OCI-LY7 (cell line): ENCODE measurements at regions not wholly inside any gene's neighbourhood (a gene's known extent, or its start where the extent isn't known, plus 50 kb on each side); places are given as distances from the start of the nearest gene placed in this dataset.

Experiments
- BruUV-seq: library from RNA; stranded (reverse); fragments of 400-500 nt; replicated peaks from 2 replicates; lab custom pipeline; 2021; lab: Mats Ljungman, UMichigan
- CTCF ChIA-PET: fragments of 300-600 bp; sonication (Branson Sonifier 250); formaldehyde crosslinking; loops from one replicate; lab custom pipeline; 2022; ENCODE audit warnings: antibody characterized with exemption; ENCODE audit not compliant: unreplicated experiment; lab: Charles Lee
- POLR2A ChIA-PET: fragments of 300-600 bp; sonication (Branson Sonifier 250); formaldehyde crosslinking; loops from one replicate; lab custom pipeline; 2022; ENCODE audit warnings: antibody characterized with exemption; lab: Charles Lee
- DNase-seq: peaks from one replicate; pipeline ENCODE4 v3.0.0-alpha.2; 2015; ENCODE audit warnings: low spot score
- H2AFZ ChIP-seq: fragments of 200-600 bp; sonication (generic), shearing (Covaris generic); 2 replicates; pipeline ENCODE4 v1.6.1; 2014; ENCODE audit warnings: mild to moderate bottlenecking, antibody characterized with exemption, low read length, moderate library complexity
- H3K27ac ChIP-seq: fragments of 200-600 bp; sonication (generic); 2 replicates; pipeline ENCODE4 v1.5.1; 2014; ENCODE audit warnings: mixed run types, low read depth, mild to moderate bottlenecking, moderate library complexity, low read length, inconsistent platforms; ENCODE audit not compliant: poor library complexity, severe bottlenecking
- H3K36me3 ChIP-seq: fragments of 200-600 bp; sonication (generic); 2 replicates; pipeline ENCODE4 v1.6.1; 2014; ENCODE audit warnings: mild to moderate bottlenecking, antibody characterized with exemption, low read length, moderate library complexity, mixed read lengths; ENCODE audit not compliant: insufficient read depth
- H3K4me1 ChIP-seq: fragments of 200-600 bp; sonication (generic); 2 replicates; pipeline ENCODE4 v1.5.1; 2014; ENCODE audit warnings: mild to moderate bottlenecking, low read length; ENCODE audit not compliant: insufficient read depth, poor library complexity, severe bottlenecking
- H3K4me2 ChIP-seq: fragments of 200-600 bp; sonication (generic); 2 replicates; pipeline ENCODE4 v1.6.1; 2014; ENCODE audit warnings: mild to moderate bottlenecking, low read length
- H3K4me3 ChIP-seq: fragments of 200-600 bp; sonication (generic); 2 replicates; pipeline ENCODE4 v1.5.1; 2014; ENCODE audit warnings: mild to moderate bottlenecking, low read depth, low read length; ENCODE audit not compliant: poor library complexity, severe bottlenecking
- H3K79me2 ChIP-seq: fragments of 200-600 bp; sonication (generic); 2 replicates; pipeline ENCODE4 v1.6.1; 2016; ENCODE audit warnings: low read depth, mild to moderate bottlenecking, low read length, moderate library complexity, mixed read lengths; ENCODE audit not compliant: insufficient read depth
- H3K9me2 ChIP-seq: fragments of 200-600 bp; sonication (generic); 2 replicates; pipeline ENCODE4 v1.6.1; 2016; ENCODE audit warnings: mild to moderate bottlenecking, low read length, mixed read lengths; ENCODE audit not compliant: insufficient read depth
- H3K9me3 ChIP-seq: fragments of 200-600 bp; sonication (generic); 2 replicates; pipeline ENCODE4 v1.6.1; 2014; ENCODE audit warnings: mild to moderate bottlenecking, mixed run types, low read length, mixed read lengths
- H4K20me1 ChIP-seq: fragments of 200-600 bp; sonication (generic); 2 replicates; pipeline ENCODE4 v1.6.1; 2014; ENCODE audit warnings: mild to moderate bottlenecking, antibody characterized with exemption, low read length, moderate library complexity, mixed read lengths; ENCODE audit not compliant: insufficient read depth
- EZH2phosphoT487 ChIP-seq: fragments of 200-600 bp; sonication (generic); IDR thresholded peaks from 2 replicates; pipeline ENCODE4 v1.6.1; 2018; ENCODE audit warnings: low read depth, borderline replicate concordance, mild to moderate bottlenecking, mixed run types, antibody characterized with exemption, low read length, moderate library complexity, mixed read lengths
- intact Hi-C: fragments of 100-400 bp; cut with micrococcal nuclease; formaldehyde crosslinking; loops from one replicate; pipeline ENCODE4 v1.10.0; 2022; ENCODE audit not compliant: unreplicated experiment
- TF ChIP-seq, protein P1 (sequence below): fragments of 200-600 bp; sonication (generic); conservative IDR thresholded peaks from 2 replicates; pipeline ENCODE4 v1.5.1; 2014; ENCODE audit warnings: mild to moderate bottlenecking, antibody characterized with exemption, low read length, moderate library complexity, mixed read lengths

DNA sequence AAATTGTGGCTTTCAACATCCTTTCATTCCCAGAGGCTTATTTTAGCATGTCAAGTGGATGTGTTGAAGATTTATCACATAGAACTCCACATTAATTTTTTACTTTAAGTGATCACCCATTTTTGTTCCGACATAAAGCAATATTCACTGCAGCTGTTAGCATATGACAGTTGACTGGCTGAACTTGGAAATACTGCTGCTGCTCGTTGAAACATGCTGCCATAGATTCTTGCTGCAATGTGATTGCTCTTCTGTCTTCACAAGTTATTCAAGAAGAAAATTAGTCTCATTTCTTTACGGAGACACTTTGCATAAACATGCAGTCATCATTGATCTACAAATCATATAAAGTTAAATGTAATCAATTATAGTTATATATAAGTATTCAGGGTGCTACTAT lies 248.4 kb downstream of the SAMD5 start:
- Histone ChIP-seq H3K27ac (no peak overlapping the region), H3K4me3 (no peak overlapping the region), H3K36me3 (no peaks in the 10 kb centered on the region), H3K4me1 (no peaks in the 10 kb centered on the region), H3K9me2 (no peaks in the 10 kb centered on the region; the same call in 1 of the 2 replicates), H3K4me2 (no peak overlapping the region), H3K79me2 (no peaks in the 10 kb centered on the region), H2AFZ (no peak overlapping the region), H3K9me3 (no peaks in the 10 kb centered on the region), H4K20me1 (no peaks in the 10 kb centered on the region)
- DNase-seq, result no peak
- ChIA-PET CTCF (no interaction called here), POLR2A (no interaction called here)
- TF ChIP-seq, protein P1, sequence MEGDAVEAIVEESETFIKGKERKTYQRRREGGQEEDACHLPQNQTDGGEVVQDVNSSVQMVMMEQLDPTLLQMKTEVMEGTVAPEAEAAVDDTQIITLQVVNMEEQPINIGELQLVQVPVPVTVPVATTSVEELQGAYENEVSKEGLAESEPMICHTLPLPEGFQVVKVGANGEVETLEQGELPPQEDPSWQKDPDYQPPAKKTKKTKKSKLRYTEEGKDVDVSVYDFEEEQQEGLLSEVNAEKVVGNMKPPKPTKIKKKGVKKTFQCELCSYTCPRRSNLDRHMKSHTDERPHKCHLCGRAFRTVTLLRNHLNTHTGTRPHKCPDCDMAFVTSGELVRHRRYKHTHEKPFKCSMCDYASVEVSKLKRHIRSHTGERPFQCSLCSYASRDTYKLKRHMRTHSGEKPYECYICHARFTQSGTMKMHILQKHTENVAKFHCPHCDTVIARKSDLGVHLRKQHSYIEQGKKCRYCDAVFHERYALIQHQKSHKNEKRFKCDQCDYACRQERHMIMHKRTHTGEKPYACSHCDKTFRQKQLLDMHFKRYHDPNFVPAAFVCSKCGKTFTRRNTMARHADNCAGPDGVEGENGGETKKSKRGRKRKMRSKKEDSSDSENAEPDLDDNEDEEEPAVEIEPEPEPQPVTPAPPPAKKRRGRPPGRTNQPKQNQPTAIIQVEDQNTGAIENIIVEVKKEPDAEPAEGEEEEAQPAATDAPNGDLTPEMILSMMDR, result no peak
- no peak for TF ChIP-seq EZH2phosphoT487
- intact Hi-C loops, result no loop called here
- no TSS peak for BruUV-seq

DNA sequence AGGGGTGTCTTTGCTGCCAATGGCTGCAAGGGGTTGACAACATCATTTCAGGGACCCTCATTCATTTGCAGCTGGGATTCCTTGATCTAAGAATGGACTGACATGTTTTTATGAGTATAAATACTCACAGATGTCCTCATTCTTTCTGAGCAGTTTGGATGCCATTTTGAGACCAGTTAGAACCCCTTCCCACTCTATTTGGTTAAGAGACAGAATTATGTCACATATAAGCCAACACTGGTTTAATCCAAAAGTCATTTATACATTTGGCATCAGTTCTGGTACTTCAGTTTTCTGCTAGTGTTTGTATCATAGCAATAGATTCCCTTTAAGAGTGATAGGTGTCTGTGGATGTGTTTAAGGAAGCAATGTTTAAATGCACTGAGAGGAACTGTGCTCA lies 248.8 kb downstream of the SAMD5 start:
- Histone ChIP-seq H2AFZ (no peak overlapping the region), H3K9me3 (no peaks in the 10 kb centered on the region), H3K27ac (no peak overlapping the region), H3K9me2 (no peaks in the 10 kb centered on the region; the same call in 1 of the 2 replicates), H3K79me2 (no peaks in the 10 kb centered on the region), H3K36me3 (no peaks in the 10 kb centered on the region), H3K4me1 (no peaks in the 10 kb centered on the region), H4K20me1 (no peaks in the 10 kb centered on the region), H3K4me3 (no peak overlapping the region), H3K4me2 (no peak overlapping the region)
- CTCF ChIA-PET, result no interaction called here
- intact Hi-C loops, result no loop called here
- POLR2A ChIA-PET, result no interaction called here
- no peak for DNase-seq
- no TSS peak for BruUV-seq
- TF ChIP-seq, protein P1, result no peak
- no peak for TF ChIP-seq EZH2phosphoT487

DNA sequence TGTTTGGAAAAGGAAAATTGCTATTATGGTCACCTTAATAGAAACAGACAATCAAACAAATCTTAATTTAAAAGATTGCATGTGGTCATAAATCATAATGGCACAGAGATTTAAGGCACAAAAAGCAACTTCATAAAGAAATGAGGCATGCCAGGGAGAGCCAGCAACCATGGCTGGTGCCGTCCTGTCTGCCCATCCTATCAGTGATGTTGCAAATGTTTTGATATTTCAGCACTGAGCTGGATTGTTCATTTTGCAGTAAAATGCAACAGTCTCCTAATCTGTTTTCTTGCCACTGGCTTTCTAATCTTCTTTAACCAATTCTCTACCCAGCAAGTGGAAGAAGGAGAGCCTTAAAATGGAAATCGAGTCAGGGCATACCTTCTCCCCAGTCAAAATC lies 249.8 kb downstream of the SAMD5 start:
- TF ChIP-seq EZH2phosphoT487, result no peak
- TF ChIP-seq, protein P1, result no peak
- no peak for DNase-seq
- H3K4me2 ChIP-seq, result no peak overlapping the region
- intact Hi-C loops, result no loop called here
- no peaks in the 10 kb centered on the region for H3K4me1 ChIP-seq
- POLR2A ChIA-PET, result no interaction called here
- no peaks in the 10 kb centered on the region for H3K9me3 ChIP-seq
- no peak overlapping the region for H3K4me3 ChIP-seq
- no peaks in the 10 kb centered on the region; the same call in 1 of the 2 replicates for H3K9me2 ChIP-seq
- no TSS peak for BruUV-seq
- no peaks in the 10 kb centered on the region for H3K79me2 ChIP-seq
- H4K20me1 ChIP-seq, result no peaks in the 10 kb centered on the region
- H3K27ac ChIP-seq, result no peak overlapping the region
- CTCF ChIA-PET, result no interaction called here
- H3K36me3 ChIP-seq, result no peaks in the 10 kb centered on the region
- H2AFZ ChIP-seq, result no peak overlapping the region
